Spleen (tissue), 11 donors: ENCODE measurements at regions not wholly inside any gene's neighbourhood (a gene's known extent, or its start where the extent isn't known, plus 50 kb on each side); places are given as distances from the start of the nearest gene placed in this dataset.
A peak's percentile ranks its signal among the peaks of the same experiment; 100 is the strongest.

Experiments used
- DNase-seq: peaks from one replicate; pipeline ENCODE4 v3.0.0-alpha.2; 2020
- H3K27ac ChIP-seq, 8 donors: fragments of 200-600 bp; sonication (generic) in 7 of 8; 1 replicate in 4 of 8; 2 replicates in 4 of 8; pipeline versions ENCODE4 v1.5.0 to v1.8.0; 2016 to 2021; ENCODE audit warnings: inconsistent platforms in 4 of 8, mild to moderate bottlenecking in 4 of 8, moderate library complexity in 1 of 8
- H3K27me3 ChIP-seq, 7 donors: fragments of 200-600 bp; sonication (generic) in 6 of 7; replicated peaks in 1 of 7; 1 replicate in 4 of 7; 2 replicates in 3 of 7; pipeline versions ENCODE4 v1.5.0 to v1.8.0; 2016 to 2021; ENCODE audit warnings: inconsistent platforms in 3 of 7, mild to moderate bottlenecking in 1 of 7
- H3K36me3 ChIP-seq, 6 donors: fragments of 200-600 bp; sonication (generic) in 5 of 6; 1 replicate in 4 of 6; 2 replicates in 2 of 6; pipeline versions ENCODE4 v1.5.0 to v1.8.0; 2016 to 2021; ENCODE audit warnings: inconsistent platforms in 2 of 6
- H3K4me1 ChIP-seq, 6 donors: fragments of 200-600 bp; sonication (generic) in 5 of 6; 1 replicate in 3 of 6; 2 replicates in 3 of 6; pipeline versions ENCODE4 v1.5.0 to v1.8.0; 2016 to 2021; ENCODE audit warnings: inconsistent platforms in 3 of 6
- H3K4me3 ChIP-seq, 8 donors: fragments of 200-600 bp; sonication (generic) in 7 of 8; 1 replicate in 4 of 8; 2 replicates in 4 of 8; pipeline versions ENCODE4 v1.5.0 to v1.8.0; 2016 to 2021; ENCODE audit warnings: inconsistent platforms in 4 of 8, mild to moderate bottlenecking in 4 of 8, moderate library complexity in 2 of 8
- H3K9me3 ChIP-seq, 8 donors: fragments of 200-600 bp; sonication (generic) in 7 of 8; 1 replicate in 4 of 8; 2 replicates in 4 of 8; pipeline versions ENCODE4 v1.5.0 to v1.8.0; 2016 to 2021; ENCODE audit warnings: inconsistent platforms in 4 of 8
- CTCF ChIP-seq, 11 experiments: fragments of 200-600 bp in 7 of 11; fragments of 450-650 bp in 4 of 11; sonication (generic) in 4 of 11; IDR thresholded peaks in 8 of 11; conservative IDR thresholded peaks in 3 of 11; 1 replicate in 7 of 11; 2 replicates in 4 of 11; pipeline versions ENCODE4 v1.4.0 to v1.8.0; 2016 to 2021; ENCODE audit warnings: antibody characterized with exemption in 11 of 11, inconsistent platforms in 4 of 11, mild to moderate bottlenecking in 1 of 11
- POLR2A ChIP-seq, 3 donors: fragments of 450-650 bp; IDR thresholded peaks; one replicate each; pipeline ENCODE4 v1.5.1; 2017; ENCODE audit warnings: antibody characterized with exemption in 3 of 3, mild to moderate bottlenecking in 1 of 3
- POLR2AphosphoS5 ChIP-seq, 3 donors: sonication (generic); formaldehyde crosslinking; IDR thresholded peaks; one replicate each; pipeline ENCODE4 v1.5.1; 2017; ENCODE audit warnings: antibody characterized with exemption in 3 of 3
- WGBS, 5 donors: extraction: QIAGEN DNeasy Blood & Tissue Kit in 3 of 5; methylation state at CpG; one replicate each; pipeline versions ENCODE4 v1.1.5 to v1.1.7; 2013 to 2018; 5-methylcytosine and 5-hydroxymethylcytosine counted together
- intact Hi-C: fragments of 100-400 bp; cut with DNase I; formaldehyde crosslinking; loops from one replicate; pipeline ENCODE4 v1.15.0; 2023; ENCODE audit warnings: low total_unique reads
- donor health status: healthy with polysubstance abuse.
- donor health status: DM: no; HTN: no; CAD: no; lungs with moderate emphysema.
- donor health status: DM: no; HTN: no; CAD: no.
- donor health status: Bipolar disorder and iron deficiency.
- donor health status: healthy.
- donor health status: DM: no; HTN: no; CAD: no.
- donor health status: DM: yes; HTN: yes; CAD: no.

- Histone ChIP-seq H3K9me3 (no peaks in the 10 kb centered on the region), H3K4me1 (no peaks in the 10 kb centered on the region), H3K4me3 (no peak overlapping the region), H3K36me3 (no peaks in the 10 kb centered on the region), H3K27me3 (peaks cover 0 to 28% (median 0%) of the 10 kb centered on the region in 7 donors), H3K27ac (no peak overlapping the region)
- DNase-seq = no peak
- TF ChIP-seq POLR2AphosphoS5 (IDR thresholded peaks at IDR 0.05) (no peak), CTCF (IDR thresholded peaks at IDR 0.05 in 8 of 11, conservative IDR thresholded peaks at IDR 0.05 in 3 of 11) (no peak), POLR2A (IDR thresholded peaks at IDR 0.05) (no peak)
- WGBS, 5 donors = 76 to 88% (median 85%) methylated on average over 5 to 11 of the region's 11 CpGs
- intact Hi-C loops = no loop called here
These were observed 79.9 kb upstream of the OLFM1 start for GRCh38 chr9:135007601-135008000.

- intact Hi-C loops = no loop called here
- Histone ChIP-seq H3K36me3 (no peaks in the 10 kb centered on the region), H3K4me1 (no peaks in the 10 kb centered on the region), H3K27ac (no peak overlapping the region), H3K9me3 (no peaks in the 10 kb centered on the region), H3K4me3 (no peak overlapping the region), H3K27me3 (peaks cover 0 to 29% (median 0%) of the 10 kb centered on the region in 7 donors)
- no peak for TF ChIP-seq POLR2AphosphoS5 (IDR thresholded peaks at IDR 0.05)
- TF ChIP-seq POLR2A (IDR thresholded peaks at IDR 0.05) = no peak
- TF ChIP-seq CTCF (IDR thresholded peaks at IDR 0.05 in 8 of 11, conservative IDR thresholded peaks at IDR 0.05 in 3 of 11) = no peak
- 85 to 97% (median 90%) methylated on average over 8 of the region's 8 CpGs for WGBS, 5 donors
- DNase-seq = peak; percentile 8
These were observed 79.1 kb upstream of the OLFM1 start for GRCh38 chr9:135008416-135008815.

GRCh38 chr9:135009051-135009560, 78.4 kb upstream of the OLFM1 start:
- 83 to 96% (median 89%) methylated on average over 9 to 10 of the region's 10 CpGs for WGBS, 5 donors
- no peaks in the 10 kb centered on the region for H3K4me1 ChIP-seq
- DNase-seq = peak; percentile 22
- no peak overlapping the region for H3K4me3 ChIP-seq
- no peak for TF ChIP-seq POLR2AphosphoS5 (IDR thresholded peaks at IDR 0.05)
- TF ChIP-seq CTCF (IDR thresholded peaks at IDR 0.05 in 8 of 11, conservative IDR thresholded peaks at IDR 0.05 in 3 of 11) = no peak
- TF ChIP-seq POLR2A (IDR thresholded peaks at IDR 0.05) = no peak
- no peaks in the 10 kb centered on the region for H3K9me3 ChIP-seq
- intact Hi-C loops = no loop called here
- no peak overlapping the region for H3K27ac ChIP-seq
- peaks cover 0 to 31% (median 0%) of the 10 kb centered on the region in 7 donors for H3K27me3 ChIP-seq
- no peaks in the 10 kb centered on the region for H3K36me3 ChIP-seq

- intact Hi-C loops = no loop called here
- peak; percentile 25 for DNase-seq
- Histone ChIP-seq H3K36me3 (no peaks in the 10 kb centered on the region), H3K27me3 (peaks cover 0 to 32% (median 0%) of the 10 kb centered on the region in 7 donors), H3K9me3 (no peaks in the 10 kb centered on the region), H3K27ac (no peak overlapping the region), H3K4me1 (no peaks in the 10 kb centered on the region), H3K4me3 (no peak overlapping the region)
- WGBS, 5 donors = 66 to 81% (median 72%) methylated on average over 11 to 20 of the region's 20 CpGs
- TF ChIP-seq CTCF (IDR thresholded peaks at IDR 0.05 in 8 of 11, conservative IDR thresholded peaks at IDR 0.05 in 3 of 11) (no peak), POLR2A (IDR thresholded peaks at IDR 0.05) (no peak), POLR2AphosphoS5 (IDR thresholded peaks at IDR 0.05) (no peak)
These were observed 77.5 kb upstream of the OLFM1 start for GRCh38 chr9:135009794-135010585.
